ENCODE measurements at regions not wholly inside any gene's neighbourhood (a gene's known extent, or its start where the extent isn't known, plus 50 kb on each side); places are given as distances from the start of the nearest gene placed in this dataset.

DNA sequence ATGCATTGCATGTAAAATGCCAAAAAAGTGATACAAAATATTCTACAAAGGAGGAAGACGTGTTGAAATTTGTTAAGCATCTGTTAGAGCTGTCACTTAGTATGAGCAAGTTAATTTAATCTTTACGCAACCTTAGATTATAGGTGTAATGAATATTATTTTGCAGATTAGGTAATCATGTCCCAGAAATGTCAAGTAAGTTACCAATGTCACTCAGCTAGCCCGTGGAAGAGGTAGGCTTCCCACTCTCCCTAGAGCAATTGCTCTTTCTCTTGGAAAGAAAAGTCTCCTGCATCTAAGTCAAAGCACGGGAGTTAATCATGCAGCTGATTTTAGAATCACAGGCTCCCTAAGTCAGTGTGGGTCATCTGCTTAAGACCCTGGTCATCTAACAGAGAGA lies 830.4 kb upstream of the IGFBP3 start:
- CTCF ChIA-PET: no interaction called here
- Histone ChIP-seq H3K4me3 (ENCODE audit: control extremely low read depth in 1 of 5, extremely low read depth in 1 of 5, insufficient read depth in 1 of 5, low read depth in 2 of 5, low read length in 4 of 5) (no peak overlapping the region), H2AFZ (ENCODE audit: insufficient read depth, low read depth, low read length, poor library complexity, severe bottlenecking) (no peak overlapping the region), H3K9ac (ENCODE audit: low read length) (no peak overlapping the region), H4K20me1 (ENCODE audit: control insufficient read depth, insufficient read depth, low read length, poor library complexity, severe bottlenecking) (no peaks in the 10 kb centered on the region), H3K27me3 (replicated peaks in 1 of 4; ENCODE audit: control extremely low read depth in 1 of 4, control insufficient read depth in 3 of 4, insufficient read depth in 4 of 4, low read length in 3 of 4) (no peaks in the 10 kb centered on the region), H3K4me2 (replicated peaks; ENCODE audit: low read depth, low read length, poor library complexity, severe bottlenecking) (no peak overlapping the region), H3K79me2 (ENCODE audit: control insufficient read depth, insufficient read depth, low read length) (no peaks in the 10 kb centered on the region), H3K27ac (ENCODE audit: low read length in 2 of 2) (no peak overlapping the region), H3K36me3 (replicated peaks in 1 of 2; ENCODE audit: control extremely low read depth in 1 of 2, control insufficient read depth in 1 of 2, extremely low read depth in 1 of 2, insufficient read depth in 2 of 2, low read length in 1 of 2) (no peaks in the 10 kb centered on the region), H3K9me3 (ENCODE audit: control extremely low read depth in 1 of 3, control insufficient read depth in 2 of 3, insufficient read depth in 1 of 3, low read length in 2 of 3) (peaks cover 0 to 4% (median 0%) of the 10 kb centered on the region in 3 donors), H3K4me1 (ENCODE audit: control insufficient read depth in 2 of 2, insufficient read depth in 2 of 2, low read length in 2 of 2) (no peaks in the 10 kb centered on the region)
- 83% methylated on average over 2 of the region's 4 CpGs for WGBS (ENCODE audit: insufficient coverage)
- Mint-ChIP-seq H3K4me1 (no peaks in the 10 kb centered on the region), H3K4me3 (no peak overlapping the region), H3K9me3 (ENCODE audit: insufficient read depth) (no peaks in the 10 kb centered on the region), H3K27me3 (no peaks in the 10 kb centered on the region), H3K27ac (no peak overlapping the region)
- TF ChIP-seq, protein P1, sequence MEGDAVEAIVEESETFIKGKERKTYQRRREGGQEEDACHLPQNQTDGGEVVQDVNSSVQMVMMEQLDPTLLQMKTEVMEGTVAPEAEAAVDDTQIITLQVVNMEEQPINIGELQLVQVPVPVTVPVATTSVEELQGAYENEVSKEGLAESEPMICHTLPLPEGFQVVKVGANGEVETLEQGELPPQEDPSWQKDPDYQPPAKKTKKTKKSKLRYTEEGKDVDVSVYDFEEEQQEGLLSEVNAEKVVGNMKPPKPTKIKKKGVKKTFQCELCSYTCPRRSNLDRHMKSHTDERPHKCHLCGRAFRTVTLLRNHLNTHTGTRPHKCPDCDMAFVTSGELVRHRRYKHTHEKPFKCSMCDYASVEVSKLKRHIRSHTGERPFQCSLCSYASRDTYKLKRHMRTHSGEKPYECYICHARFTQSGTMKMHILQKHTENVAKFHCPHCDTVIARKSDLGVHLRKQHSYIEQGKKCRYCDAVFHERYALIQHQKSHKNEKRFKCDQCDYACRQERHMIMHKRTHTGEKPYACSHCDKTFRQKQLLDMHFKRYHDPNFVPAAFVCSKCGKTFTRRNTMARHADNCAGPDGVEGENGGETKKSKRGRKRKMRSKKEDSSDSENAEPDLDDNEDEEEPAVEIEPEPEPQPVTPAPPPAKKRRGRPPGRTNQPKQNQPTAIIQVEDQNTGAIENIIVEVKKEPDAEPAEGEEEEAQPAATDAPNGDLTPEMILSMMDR (IDR thresholded peaks at IDR 0.05): no peak
- TF ChIP-seq EZH2 (IDR thresholded peaks at IDR 0.05; ENCODE audit: borderline replicate concordance, insufficient read depth, low read depth, low read length, poor library complexity, severe bottlenecking): no peak
- ATAC-seq (ENCODE audit: low read depth): no peak
- DNase-seq: no peak
- POLR2A ChIA-PET: no interaction called here
- intact Hi-C loops (cut with micrococcal nuclease): no loop called here

DNA sequence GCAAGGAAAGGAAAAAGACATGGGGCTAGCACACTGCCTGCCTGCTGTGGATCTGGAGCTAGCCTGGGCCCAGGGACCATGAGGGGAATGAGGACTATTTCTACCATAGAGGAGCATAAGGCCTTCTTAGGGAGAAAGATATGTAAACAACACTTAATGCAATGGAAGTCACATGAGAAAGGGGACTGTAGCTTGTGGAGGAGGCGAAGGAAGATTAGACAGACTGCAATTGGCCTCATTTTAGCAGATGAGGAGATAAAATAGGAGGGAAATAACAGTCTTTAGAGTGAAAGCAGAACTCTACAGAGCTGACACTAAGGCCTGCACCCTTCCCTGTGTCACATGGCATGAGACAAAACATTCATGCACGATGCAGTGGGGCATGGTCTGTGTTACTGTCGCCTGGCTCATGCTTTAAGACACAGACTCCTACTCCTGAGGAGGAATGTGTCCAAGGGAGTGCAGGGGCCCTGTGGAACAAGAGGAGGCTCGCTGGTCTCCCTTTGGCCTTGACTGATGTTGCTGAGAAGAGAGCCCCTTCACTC lies 829.3 kb upstream of the IGFBP3 start:
- Mint-ChIP-seq H3K9me3 (ENCODE audit: insufficient read depth) (no peaks in the 10 kb centered on the region), H3K27ac (no peak overlapping the region), H3K27me3 (no peaks in the 10 kb centered on the region), H3K4me3 (no peak overlapping the region), H3K4me1 (no peaks in the 10 kb centered on the region)
- intact Hi-C loops (cut with micrococcal nuclease): no loop called here
- POLR2A ChIA-PET: no interaction called here
- TF ChIP-seq, protein P1 (IDR thresholded peaks at IDR 0.05): no peak
- TF ChIP-seq EZH2 (IDR thresholded peaks at IDR 0.05; ENCODE audit: borderline replicate concordance, insufficient read depth, low read depth, low read length, poor library complexity, severe bottlenecking): no peak
- Histone ChIP-seq H3K9me3 (ENCODE audit: control extremely low read depth in 1 of 3, control insufficient read depth in 2 of 3, insufficient read depth in 1 of 3, low read length in 2 of 3) (peaks cover 0 to 4% (median 0%) of the 10 kb centered on the region in 3 donors), H3K9ac (ENCODE audit: low read length) (no peak overlapping the region), H3K4me3 (ENCODE audit: control extremely low read depth in 1 of 5, extremely low read depth in 1 of 5, insufficient read depth in 1 of 5, low read depth in 2 of 5, low read length in 4 of 5) (no peak overlapping the region), H3K4me2 (replicated peaks; ENCODE audit: low read depth, low read length, poor library complexity, severe bottlenecking) (no peak overlapping the region), H3K27me3 (replicated peaks in 1 of 4; ENCODE audit: control extremely low read depth in 1 of 4, control insufficient read depth in 3 of 4, insufficient read depth in 4 of 4, low read length in 3 of 4) (no peaks in the 10 kb centered on the region), H3K36me3 (replicated peaks in 1 of 2; ENCODE audit: control extremely low read depth in 1 of 2, control insufficient read depth in 1 of 2, extremely low read depth in 1 of 2, insufficient read depth in 2 of 2, low read length in 1 of 2) (no peaks in the 10 kb centered on the region), H4K20me1 (ENCODE audit: control insufficient read depth, insufficient read depth, low read length, poor library complexity, severe bottlenecking) (no peaks in the 10 kb centered on the region), H3K27ac (ENCODE audit: low read length in 2 of 2) (no peak overlapping the region), H2AFZ (ENCODE audit: insufficient read depth, low read depth, low read length, poor library complexity, severe bottlenecking) (no peak overlapping the region), H3K4me1 (ENCODE audit: control insufficient read depth in 2 of 2, insufficient read depth in 2 of 2, low read length in 2 of 2) (no peaks in the 10 kb centered on the region), H3K79me2 (ENCODE audit: control insufficient read depth, insufficient read depth, low read length) (no peaks in the 10 kb centered on the region)
- ATAC-seq (ENCODE audit: low read depth) (no peak), DNase-seq (no peak)
- WGBS (ENCODE audit: insufficient coverage): 76% methylated on average over 4 of the region's 4 CpGs
- CTCF ChIA-PET: no interaction called here
